HL-60 (cell line): ENCODE measurements at regions not wholly inside any gene's neighbourhood (a gene's known extent, or its start where the extent isn't known, plus 50 kb on each side); places are given as distances from the start of the nearest gene placed in this dataset.
"Not testable (repeated sequence)": the region's sequence is repeated elsewhere in the genome, so short reads cannot be mapped to it uniquely, and the experiment has no call there.

ENCODE experiments used
- DNase-seq, 2 experiments: peaks; one replicate each; pipeline ENCODE4 v3.0.0-alpha.2; 2010 to 2020; ENCODE audit warnings: low read depth in 1 of 2, low spot score in 1 of 2
- H3K27ac ChIP-seq: fragments of 250-450 bp; sonication (Bioruptor Pico); replicated peaks from 2 replicates; pipeline ENCODE4 v1.5.1; 2020; ENCODE audit warnings: mild to moderate bottlenecking, moderate library complexity
- H3K27me3 ChIP-seq: fragments of 250-450 bp; sonication (Bioruptor Pico); 2 replicates; pipeline ENCODE4 v1.5.1; 2021; ENCODE audit warnings: mild to moderate bottlenecking, moderate library complexity; ENCODE audit not compliant: insufficient read depth, poor library complexity, severe bottlenecking
- H3K4me3 ChIP-seq: replicated peaks from 2 replicates; pipeline ENCODE4 v1.5.1; 2011; ENCODE audit warnings: mild to moderate bottlenecking, control low read depth, low read length; ENCODE audit not compliant: insufficient read depth
- GABPA ChIP-seq: IDR thresholded peaks from 2 replicates; pipeline ENCODE4 v1.6.1; 2012; ENCODE audit warnings: low read depth
- POLR2AphosphoS5 ChIP-seq: IDR thresholded peaks from 2 replicates; pipeline ENCODE4 v1.6.1; 2012; ENCODE audit warnings: low read depth
- REST ChIP-seq: IDR thresholded peaks from 2 replicates; pipeline ENCODE4 v1.6.1; 2012; ENCODE audit warnings: low read depth; ENCODE audit not compliant: insufficient replicate concordance
- SPI1 ChIP-seq: IDR thresholded peaks from 2 replicates; pipeline ENCODE4 v1.6.1; 2012; ENCODE audit warnings: low read depth, mild to moderate bottlenecking, borderline replicate concordance
- TF ChIP-seq, protein P1 (sequence below): IDR thresholded peaks from one replicate; pipeline ENCODE4 v1.5.1; 2011; ENCODE audit warnings: low read length, control low read depth, inconsistent platforms; ENCODE audit not compliant: insufficient read depth

- Histone ChIP-seq H3K4me3 (no peak overlapping the region), H3K27ac (no peak overlapping the region), H3K27me3 (no peaks in the 10 kb centered on the region)
- no peak for DNase-seq
- TF ChIP-seq REST, result no peak
- TF ChIP-seq POLR2AphosphoS5, result no peak
- TF ChIP-seq SPI1, result no peak
- TF ChIP-seq GABPA, result no peak
- TF ChIP-seq, protein P1, sequence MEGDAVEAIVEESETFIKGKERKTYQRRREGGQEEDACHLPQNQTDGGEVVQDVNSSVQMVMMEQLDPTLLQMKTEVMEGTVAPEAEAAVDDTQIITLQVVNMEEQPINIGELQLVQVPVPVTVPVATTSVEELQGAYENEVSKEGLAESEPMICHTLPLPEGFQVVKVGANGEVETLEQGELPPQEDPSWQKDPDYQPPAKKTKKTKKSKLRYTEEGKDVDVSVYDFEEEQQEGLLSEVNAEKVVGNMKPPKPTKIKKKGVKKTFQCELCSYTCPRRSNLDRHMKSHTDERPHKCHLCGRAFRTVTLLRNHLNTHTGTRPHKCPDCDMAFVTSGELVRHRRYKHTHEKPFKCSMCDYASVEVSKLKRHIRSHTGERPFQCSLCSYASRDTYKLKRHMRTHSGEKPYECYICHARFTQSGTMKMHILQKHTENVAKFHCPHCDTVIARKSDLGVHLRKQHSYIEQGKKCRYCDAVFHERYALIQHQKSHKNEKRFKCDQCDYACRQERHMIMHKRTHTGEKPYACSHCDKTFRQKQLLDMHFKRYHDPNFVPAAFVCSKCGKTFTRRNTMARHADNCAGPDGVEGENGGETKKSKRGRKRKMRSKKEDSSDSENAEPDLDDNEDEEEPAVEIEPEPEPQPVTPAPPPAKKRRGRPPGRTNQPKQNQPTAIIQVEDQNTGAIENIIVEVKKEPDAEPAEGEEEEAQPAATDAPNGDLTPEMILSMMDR, result no peak
These were observed 2268.3 kb downstream of the ARAP2 start for GRCh38 chr4:33975995-33976394.

DNA sequence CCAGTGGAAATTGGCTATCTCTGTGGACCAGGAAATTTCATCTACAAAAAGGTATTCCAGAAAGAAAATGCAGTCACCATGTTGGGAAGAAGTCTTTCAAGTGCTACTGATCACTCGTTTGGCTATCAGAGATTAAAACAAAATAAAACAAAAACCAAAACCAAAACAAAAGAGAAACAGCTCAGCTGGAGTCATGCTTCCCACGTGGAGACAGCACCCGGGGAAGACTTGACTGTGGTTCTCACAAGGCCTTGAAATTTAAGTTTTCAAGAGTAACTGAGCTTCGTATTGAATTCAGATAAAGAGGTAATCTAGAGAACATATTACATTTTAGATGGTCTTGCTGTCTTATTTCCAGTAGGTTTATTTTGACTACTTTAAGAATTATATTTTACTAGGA lies 2264.5 kb downstream of the ARAP2 start:
- not testable (repeated sequence) for H3K27ac ChIP-seq, H3K4me3 ChIP-seq, DNase-seq, H3K27me3 ChIP-seq

GRCh38 chr4:33980361-33980760 lies 2264.0 kb downstream of the ARAP2 start:
- no peak for DNase-seq
- Histone ChIP-seq H3K27ac (no peak overlapping the region), H3K4me3 (no peak overlapping the region), H3K27me3 (no peaks in the 10 kb centered on the region)
- TF ChIP-seq SPI1 (no peak), GABPA (no peak), POLR2AphosphoS5 (no peak), REST (no peak)
- TF ChIP-seq, protein P1, result no peak

DNA sequence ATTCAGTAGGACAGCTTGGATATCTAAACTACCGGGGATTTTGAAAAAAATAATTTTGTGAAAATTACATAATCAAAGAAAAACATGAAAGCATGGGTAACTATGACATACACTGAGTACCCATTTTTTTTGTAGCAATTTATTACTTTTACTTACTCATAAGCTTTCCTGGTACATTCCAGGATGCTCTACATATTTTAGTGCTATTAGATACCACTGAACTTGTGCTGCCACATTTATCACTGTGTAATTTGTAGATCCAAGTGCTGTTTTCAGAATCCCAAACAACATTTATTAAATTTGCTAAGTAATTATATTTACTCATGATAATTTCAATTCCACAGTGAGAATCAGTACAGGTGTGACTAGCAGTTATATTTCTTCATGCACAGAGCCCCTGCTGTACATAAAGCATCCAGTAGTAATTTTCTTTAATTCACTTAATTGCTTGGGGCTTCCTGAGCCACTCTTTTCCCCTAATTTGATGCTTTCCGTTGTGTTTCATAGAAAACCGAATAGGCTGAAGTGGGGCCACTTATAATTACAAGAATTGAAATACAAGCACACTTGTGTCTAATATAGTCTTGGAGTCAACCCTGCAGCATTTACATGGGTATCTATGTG lies 2254.4 kb downstream of the ARAP2 start:
- Histone ChIP-seq H3K27me3 (no peaks in the 10 kb centered on the region), H3K4me3 (no peak overlapping the region), H3K27ac (no peak overlapping the region)
- DNase-seq, result no peak
- TF ChIP-seq REST (no peak), GABPA (no peak), POLR2AphosphoS5 (no peak), SPI1 (no peak)
